DND-41 (cell line): ENCODE measurements at regions not wholly inside any gene's neighbourhood (a gene's known extent, or its start where the extent isn't known, plus 50 kb on each side); places are given as distances from the start of the nearest gene placed in this dataset.
A peak's percentile ranks its signal among the peaks of the same experiment; 100 is the strongest.
"Not testable (repeated sequence)": the region's sequence is repeated elsewhere in the genome, so short reads cannot be mapped to it uniquely, and the experiment has no call there.

Source experiments
- ATAC-seq: fragments of 200-7000 bp; cut with Tn5 transposase; 3 replicates; pipeline ENCODE4 v1.9.1; 2021; ENCODE audit warnings: low read depth; ENCODE audit not compliant: insufficient read depth
- DNase-seq: peaks from one replicate; pipeline ENCODE4 v3.0.0-alpha.2; 2020
- H2AFZ ChIP-seq: 2 replicates; pipeline ENCODE4 v1.6.0; 2012; ENCODE audit warnings: low read depth, low read length
- H3K27ac ChIP-seq: 2 replicates; pipeline ENCODE4 v1.5.1; 2012; ENCODE audit warnings: low read length, inconsistent platforms
- H3K27me3 ChIP-seq: fragments of 200-600 bp; sonication (generic); 2 replicates; pipeline ENCODE4 v1.6.0; 2012; ENCODE audit warnings: low read length, mild to moderate bottlenecking, inconsistent platforms; ENCODE audit not compliant: insufficient read depth, poor library complexity
- H3K36me3 ChIP-seq: 2 replicates; pipeline ENCODE4 v1.5.1; 2012; ENCODE audit warnings: low read length, inconsistent platforms; ENCODE audit not compliant: insufficient read depth
- H3K4me1 ChIP-seq: 2 replicates; pipeline ENCODE4 v1.5.1; 2012; ENCODE audit warnings: mild to moderate bottlenecking, low read length; ENCODE audit not compliant: insufficient read depth
- H3K4me2 ChIP-seq: 2 replicates; pipeline ENCODE4 v1.6.0; 2012; ENCODE audit warnings: mild to moderate bottlenecking, moderate library complexity, low read length, inconsistent platforms; ENCODE audit not compliant: insufficient read depth
- H3K4me3 ChIP-seq, 2 experiments: fragments of 200-600 bp in 1 of 2; shearing (Covaris generic) in 1 of 2; 2 replicates each; pipeline ENCODE4 v1.5.1; 2012 to 2016; ENCODE audit warnings: inconsistent platforms in 2 of 2, low read length in 2 of 2, mild to moderate bottlenecking in 2 of 2, low read depth in 1 of 2, moderate library complexity in 1 of 2
- H3K79me2 ChIP-seq: 2 replicates; pipeline ENCODE4 v1.6.0; 2012; ENCODE audit warnings: low read length, inconsistent platforms; ENCODE audit not compliant: insufficient read depth
- H3K9ac ChIP-seq: 2 replicates; pipeline ENCODE4 v1.6.0; 2012; ENCODE audit warnings: low read depth, mild to moderate bottlenecking, inconsistent platforms, low read length, moderate library complexity
- H3K9me3 ChIP-seq: 2 replicates; pipeline ENCODE4 v1.5.1; 2012; ENCODE audit warnings: low read length, moderate library complexity, mild to moderate bottlenecking, inconsistent platforms; ENCODE audit not compliant: insufficient read depth, severe bottlenecking
- H4K20me1 ChIP-seq: 2 replicates; pipeline ENCODE4 v1.6.0; 2012; ENCODE audit warnings: low read length; ENCODE audit not compliant: insufficient read depth

GRCh38 chr10:48102410-48103146 is 103.0 kb upstream of the FAM25C start:
- H3K27me3 ChIP-seq, H4K20me1 ChIP-seq, H3K36me3 ChIP-seq, H3K79me2 ChIP-seq, H3K4me2 ChIP-seq, H3K9me3 ChIP-seq, H3K4me1 ChIP-seq, H2AFZ ChIP-seq, H3K4me3 ChIP-seq, H3K9ac ChIP-seq: not testable (repeated sequence)
- peak overlapping the region; percentile 47; the same call in 1 of the 2 replicates for H3K27ac ChIP-seq
- ATAC-seq (peak; percentile 98), DNase-seq (peak; percentile 64)

GRCh38 chr10:48098854-48099253 is 99.3 kb upstream of the FAM25C start:
- H2AFZ ChIP-seq, DNase-seq, H3K27me3 ChIP-seq, H3K9me3 ChIP-seq, H3K79me2 ChIP-seq, H3K4me2 ChIP-seq, H3K9ac ChIP-seq, H3K36me3 ChIP-seq, H4K20me1 ChIP-seq, ATAC-seq, H3K27ac ChIP-seq, H3K4me3 ChIP-seq, H3K4me1 ChIP-seq: not testable (repeated sequence)

- H3K4me1 ChIP-seq, ATAC-seq, H3K27ac ChIP-seq, H3K9ac ChIP-seq, H4K20me1 ChIP-seq, H3K36me3 ChIP-seq, H2AFZ ChIP-seq, H3K27me3 ChIP-seq, DNase-seq, H3K4me3 ChIP-seq, H3K79me2 ChIP-seq, H3K9me3 ChIP-seq, H3K4me2 ChIP-seq: not testable (repeated sequence)
These were observed 91.1 kb upstream of the FAM25C start for GRCh38 chr10:48090706-48091105.

- H3K27me3 ChIP-seq, H4K20me1 ChIP-seq, H3K36me3 ChIP-seq, H3K9ac ChIP-seq, H3K27ac ChIP-seq, H3K4me2 ChIP-seq, H2AFZ ChIP-seq, ATAC-seq, H3K79me2 ChIP-seq, H3K9me3 ChIP-seq, H3K4me3 ChIP-seq, H3K4me1 ChIP-seq, DNase-seq: not testable (repeated sequence)
These were observed 88.5 kb upstream of the FAM25C start for GRCh38 chr10:48088087-48088486.

GRCh38 chr10:48084446-48084845 is 84.9 kb upstream of the FAM25C start:
- H3K4me1 ChIP-seq = not testable (repeated sequence)

GRCh38 chr10:48071228-48071627 is 71.6 kb upstream of the FAM25C start:
- not testable (repeated sequence) for H3K9ac ChIP-seq, H3K4me2 ChIP-seq, DNase-seq, H3K4me3 ChIP-seq, H3K27ac ChIP-seq, ATAC-seq, H3K79me2 ChIP-seq, H3K4me1 ChIP-seq, H3K27me3 ChIP-seq, H4K20me1 ChIP-seq, H3K36me3 ChIP-seq, H2AFZ ChIP-seq, H3K9me3 ChIP-seq

More at GRCh38 chr10:48084446-48084845, 84.9 kb upstream of the FAM25C start:
- not testable (repeated sequence) for H3K9ac ChIP-seq, H2AFZ ChIP-seq, H3K36me3 ChIP-seq, ATAC-seq, H3K27ac ChIP-seq, H3K27me3 ChIP-seq, H3K9me3 ChIP-seq, H4K20me1 ChIP-seq, H3K4me2 ChIP-seq, H3K4me3 ChIP-seq, H3K79me2 ChIP-seq, DNase-seq

- H3K27ac ChIP-seq, H3K4me3 ChIP-seq, H3K4me2 ChIP-seq, H3K9ac ChIP-seq, H3K9me3 ChIP-seq, H3K79me2 ChIP-seq, H4K20me1 ChIP-seq, H3K4me1 ChIP-seq, DNase-seq, H3K36me3 ChIP-seq, H2AFZ ChIP-seq, H3K27me3 ChIP-seq: not testable (repeated sequence)
- ATAC-seq = peak; percentile 88
These were observed 64.5 kb upstream of the FAM25C start for GRCh38 chr10:48063944-48064625.

GRCh38 chr10:48055395-48055794 is 55.8 kb upstream of the FAM25C start:
- not testable (repeated sequence) for H3K4me3 ChIP-seq, DNase-seq, H4K20me1 ChIP-seq, H3K9me3 ChIP-seq, H3K9ac ChIP-seq, H3K4me2 ChIP-seq, H2AFZ ChIP-seq, H3K27ac ChIP-seq, H3K79me2 ChIP-seq, H3K27me3 ChIP-seq, H3K4me1 ChIP-seq, ATAC-seq, H3K36me3 ChIP-seq
